ENCODE measurements at regions not wholly inside any gene's neighbourhood (a gene's known extent, or its start where the extent isn't known, plus 50 kb on each side); places are given as distances from the start of the nearest gene placed in this dataset.

- no peak for DNase-seq
Measured at GRCh38 chr16:73286346-73287267, 238.7 kb upstream of the ZFHX3 start.

GRCh38 chr16:73285436-73286201 lies 237.7 kb upstream of the ZFHX3 start:
- DNase-seq = no peak

GRCh38 chr16:73280388-73280787 lies 232.5 kb upstream of the ZFHX3 start:
- DNase-seq = no peak

- no peak for DNase-seq
Measured at GRCh38 chr16:73279451-73279850, 231.5 kb upstream of the ZFHX3 start.

- no peak for DNase-seq
Measured at GRCh38 chr16:73277071-73277470, 229.1 kb upstream of the ZFHX3 start.

GRCh38 chr16:73275448-73275847 lies 227.5 kb upstream of the ZFHX3 start:
- DNase-seq = no peak

GRCh38 chr16:73275024-73275423 lies 227.1 kb upstream of the ZFHX3 start:
- no peak for DNase-seq

GRCh38 chr16:73274140-73274539 lies 226.2 kb upstream of the ZFHX3 start:
- DNase-seq = no peak

- DNase-seq = no peak
Measured at GRCh38 chr16:73268366-73268993, 220.6 kb upstream of the ZFHX3 start.

GRCh38 chr16:73265935-73266334 lies 218.0 kb upstream of the ZFHX3 start:
- DNase-seq = no peak

GRCh38 chr16:73265124-73265837 lies 217.4 kb upstream of the ZFHX3 start:
- no peak for DNase-seq

GRCh38 chr16:73262931-73263330 lies 215.0 kb upstream of the ZFHX3 start:
- no peak for DNase-seq

- no peak for DNase-seq
Measured at GRCh38 chr16:73255031-73255430, 207.1 kb upstream of the ZFHX3 start.

GRCh38 chr16:73253922-73254480 lies 206.1 kb upstream of the ZFHX3 start:
- DNase-seq = no peak

- no peak for DNase-seq
Measured at GRCh38 chr16:73252446-73252845, 204.5 kb upstream of the ZFHX3 start.

GRCh38 chr16:73251608-73252007 lies 203.7 kb upstream of the ZFHX3 start:
- no peak for DNase-seq

- no peak for DNase-seq
Measured at GRCh38 chr16:73248316-73248715, 200.4 kb upstream of the ZFHX3 start.

- DNase-seq = no peak
Measured at GRCh38 chr16:73240920-73241319, 193.0 kb upstream of the ZFHX3 start.

- no peak for DNase-seq
Measured at GRCh38 chr16:73237601-73238000, 189.7 kb upstream of the ZFHX3 start.

GRCh38 chr16:73234496-73234895 lies 186.6 kb upstream of the ZFHX3 start:
- no peak for DNase-seq

GRCh38 chr16:73233846-73234424 lies 186.0 kb upstream of the ZFHX3 start:
- DNase-seq = no peak

GRCh38 chr16:73233329-73233765 lies 185.4 kb upstream of the ZFHX3 start:
- DNase-seq = no peak

All from inflammatory macrophage treated with lipopolysaccharide for 4 hours (primary cell).